Caco-2 (cell line): ENCODE measurements at regions not wholly inside any gene's neighbourhood (a gene's known extent, or its start where the extent isn't known, plus 50 kb on each side); places are given as distances from the start of the nearest gene placed in this dataset.

Source experiments
- BruUV-seq: library from RNA; stranded (reverse); fragments of 400-500 nt; replicated peaks from 2 replicates; lab custom pipeline; 2021; lab: Mats Ljungman, UMichigan
- CTCF ChIA-PET: fragments of 300-600 bp; sonication (Branson Sonifier 250); formaldehyde crosslinking; loops from one replicate; lab custom pipeline; 2022; ENCODE audit warnings: antibody characterized with exemption; lab: Charles Lee
- POLR2A ChIA-PET: fragments of 300-600 bp; sonication (Branson Sonifier 250); formaldehyde crosslinking; loops from one replicate; lab custom pipeline; 2022; ENCODE audit warnings: antibody characterized with exemption; lab: Charles Lee
- DNase-seq, 2 experiments: peaks; one replicate each; pipeline versions ENCODE4 v3.0.0 to v3.0.0-alpha.2; 2020 to 2022
- H3K27me3 ChIP-seq: replicated peaks from 2 replicates; pipeline ENCODE4 v1.6.0; 2011; ENCODE audit warnings: low read length; ENCODE audit not compliant: control insufficient read depth, insufficient read depth
- H3K36me3 ChIP-seq: 2 replicates; pipeline ENCODE4 v1.5.1; 2011; ENCODE audit warnings: low read length; ENCODE audit not compliant: control insufficient read depth, insufficient read depth
- H3K4me1 ChIP-seq: fragments of 250-450 bp; sonication (Bioruptor Pico); 2 replicates; pipeline ENCODE4 v1.5.1; 2020; ENCODE audit warnings: mild to moderate bottlenecking
- H3K4me3 ChIP-seq: 2 replicates; pipeline ENCODE4 v1.5.1; 2011; ENCODE audit warnings: low read depth, mild to moderate bottlenecking, control low read depth, low read length
- H3K9me3 ChIP-seq: fragments of 250-450 bp; sonication (Bioruptor Pico); 2 replicates; pipeline ENCODE4 v1.5.1; 2020; ENCODE audit warnings: mild to moderate bottlenecking, moderate library complexity
- H3K27ac Mint-ChIP-seq: one replicate; pipeline ENCODE4 v1.8.0; 2022; ENCODE audit warnings: mixed read lengths; ENCODE audit not compliant: unreplicated experiment
- H3K27me3 Mint-ChIP-seq: one replicate; pipeline ENCODE4 v1.8.0; 2022; ENCODE audit warnings: mixed read lengths; ENCODE audit not compliant: insufficient read depth, unreplicated experiment
- H3K36me3 Mint-ChIP-seq: one replicate; pipeline ENCODE4 v1.8.0; 2022; ENCODE audit warnings: mild to moderate bottlenecking, mixed read lengths; ENCODE audit not compliant: insufficient read depth, unreplicated experiment
- H3K4me1 Mint-ChIP-seq: one replicate; pipeline ENCODE4 v1.8.0; 2022; ENCODE audit warnings: low read depth, mixed read lengths; ENCODE audit not compliant: unreplicated experiment
- H3K4me3 Mint-ChIP-seq: one replicate; pipeline ENCODE4 v1.8.0; 2022; ENCODE audit warnings: mild to moderate bottlenecking, moderate library complexity, mixed read lengths; ENCODE audit not compliant: unreplicated experiment
- H3K9me3 Mint-ChIP-seq: one replicate; pipeline ENCODE4 v1.8.0; 2022; ENCODE audit warnings: mixed read lengths; ENCODE audit not compliant: unreplicated experiment
- CTCF ChIP-seq, 2 experiments: fragments of 200-600 bp in 1 of 2; IDR thresholded peaks; 1 replicate in 1 of 2; 2 replicates in 1 of 2; pipeline versions ENCODE4 v1.5.1 to v1.8.0; 2011 to 2022; ENCODE audit warnings: antibody characterized with exemption in 1 of 2, control low read depth in 1 of 2, inconsistent platforms in 1 of 2, low read depth in 1 of 2, low read length in 1 of 2, mild to moderate bottlenecking in 1 of 2, moderate library complexity in 1 of 2; ENCODE audit not compliant: insufficient read depth in 1 of 2, severe bottlenecking in 1 of 2, unreplicated experiment in 1 of 2
- intact Hi-C: fragments of 100-400 bp; cut with micrococcal nuclease; formaldehyde crosslinking; loops from one replicate; pipeline ENCODE4 v1.10.0; 2022; ENCODE audit not compliant: unreplicated experiment

GRCh38 chr7:25879799-25880198, 272.2 kb upstream of the NFE2L3 start:
- Histone ChIP-seq H3K27me3 (no peaks in the 10 kb centered on the region), H3K9me3 (no peaks in the 10 kb centered on the region), H3K4me3 (no peak overlapping the region), H3K36me3 (no peaks in the 10 kb centered on the region), H3K4me1 (no peaks in the 10 kb centered on the region)
- no peak overlapping the region for H3K27ac Mint-ChIP-seq
- H3K9me3 Mint-ChIP-seq, result no peaks in the 10 kb centered on the region
- H3K4me3 Mint-ChIP-seq, result no peak overlapping the region
- ChIA-PET CTCF (no interaction called here), POLR2A (no interaction called here)
- no peaks in the 10 kb centered on the region for H3K4me1 Mint-ChIP-seq
- BruUV-seq, result no TSS peak
- intact Hi-C loops, result no loop called here
- DNase-seq, result no peak
- H3K36me3 Mint-ChIP-seq, result no peaks in the 10 kb centered on the region
- peaks cover 36% of the 10 kb centered on the region for H3K27me3 Mint-ChIP-seq
- no peak for TF ChIP-seq CTCF (IDR thresholded peaks at IDR 0.05; ENCODE audit: insufficient read depth in 1 of 2, low read depth in 1 of 2, low read length in 1 of 2, severe bottlenecking in 1 of 2, unreplicated experiment in 1 of 2)

GRCh38 chr7:25881317-25882037, 270.5 kb upstream of the NFE2L3 start:
- no TSS peak for BruUV-seq
- Mint-ChIP-seq H3K4me3 (no peak overlapping the region), H3K36me3 (no peaks in the 10 kb centered on the region), H3K27ac (no peak overlapping the region), H3K4me1 (no peaks in the 10 kb centered on the region), H3K27me3 (peaks cover 39% of the 10 kb centered on the region), H3K9me3 (no peaks in the 10 kb centered on the region)
- intact Hi-C loops, result no loop called here
- Histone ChIP-seq H3K4me1 (no peaks in the 10 kb centered on the region), H3K27me3 (no peaks in the 10 kb centered on the region), H3K4me3 (no peak overlapping the region), H3K36me3 (no peaks in the 10 kb centered on the region), H3K9me3 (no peaks in the 10 kb centered on the region)
- TF ChIP-seq CTCF (IDR thresholded peaks at IDR 0.05; ENCODE audit: insufficient read depth in 1 of 2, low read depth in 1 of 2, low read length in 1 of 2, severe bottlenecking in 1 of 2, unreplicated experiment in 1 of 2), result no peak
- CTCF ChIA-PET, result interaction anchor here (0.6 kb wide), 1 partner anchor 104 kb away, joined by 3 read pairs; no protein-coding TSS in a partner anchor
- POLR2A ChIA-PET, result no interaction called here
- no peak for DNase-seq

- Mint-ChIP-seq H3K4me1 (no peaks in the 10 kb centered on the region), H3K27ac (no peak overlapping the region), H3K4me3 (no peak overlapping the region), H3K9me3 (no peaks in the 10 kb centered on the region), H3K36me3 (no peaks in the 10 kb centered on the region), H3K27me3 (peaks cover 34% of the 10 kb centered on the region)
- no peak for DNase-seq
- POLR2A ChIA-PET, result no interaction called here
- Histone ChIP-seq H3K4me3 (no peak overlapping the region), H3K9me3 (no peaks in the 10 kb centered on the region), H3K27me3 (no peaks in the 10 kb centered on the region), H3K4me1 (no peaks in the 10 kb centered on the region), H3K36me3 (no peaks in the 10 kb centered on the region)
- TF ChIP-seq CTCF (IDR thresholded peaks at IDR 0.05; ENCODE audit: insufficient read depth in 1 of 2, low read depth in 1 of 2, low read length in 1 of 2, severe bottlenecking in 1 of 2, unreplicated experiment in 1 of 2), result no peak
- BruUV-seq, result no TSS peak
- CTCF ChIA-PET, result interaction anchor here (0.6 kb wide), 1 partner anchor 103 kb away, joined by 3 read pairs; no protein-coding TSS in a partner anchor
- intact Hi-C loops, result no loop called here
Measured at GRCh38 chr7:25882151-25882773, 269.7 kb upstream of the NFE2L3 start.
